ENCODE measurements at regions not wholly inside any gene's neighbourhood (a gene's known extent, or its start where the extent isn't known, plus 50 kb on each side); places are given as distances from the start of the nearest gene placed in this dataset.
"Not testable (repeated sequence)": the region's sequence is repeated elsewhere in the genome, so short reads cannot be mapped to it uniquely, and the experiment has no call there.

- peaks cover 6% of the 10 kb centered on the region for H3K27me3 Mint-ChIP-seq
- H3K36me3 Mint-ChIP-seq (ENCODE audit: low read depth) = no peaks in the 10 kb centered on the region
These were observed 123.1 kb upstream of the ZBTB40 start for GRCh38 chr1:22328331-22329147.

DNA sequence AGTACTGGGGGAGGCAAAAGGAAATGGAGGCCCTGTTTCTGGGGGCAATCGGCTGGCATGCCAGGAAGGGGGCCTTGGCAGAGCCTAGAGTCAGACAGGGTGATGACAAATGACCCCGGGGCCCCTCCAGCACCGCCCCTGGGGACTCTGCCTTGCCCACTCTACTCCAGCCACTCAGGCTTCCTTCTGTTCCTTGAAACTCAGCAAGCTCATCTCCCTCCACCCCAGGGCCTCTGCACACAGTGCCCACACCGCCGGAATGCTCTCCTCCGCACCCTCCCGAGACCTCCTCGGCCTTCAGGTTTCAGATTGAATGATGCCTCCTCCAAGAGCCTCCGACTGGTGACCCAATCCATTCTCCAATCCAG lies 122.5 kb upstream of the ZBTB40 start:
- no peak for DNase-seq
- H3K4me1 Mint-ChIP-seq = no peaks in the 10 kb centered on the region
- H3K36me3 Mint-ChIP-seq (ENCODE audit: low read depth) = no peaks in the 10 kb centered on the region
- H3K27ac Mint-ChIP-seq = no peak overlapping the region
- no peak overlapping the region for H3K4me3 Mint-ChIP-seq
- H3K9me3 Mint-ChIP-seq = peaks cover 3% of the 10 kb centered on the region
- ATAC-seq = no peak
- H3K27me3 Mint-ChIP-seq = peaks cover 10% of the 10 kb centered on the region

More at GRCh38 chr1:22328331-22329147, 123.1 kb upstream of the ZBTB40 start:
- H3K9me3 Mint-ChIP-seq = peaks cover 1% of the 10 kb centered on the region
- H3K4me1 Mint-ChIP-seq = no peaks in the 10 kb centered on the region
- DNase-seq (no peak), ATAC-seq (no peak)
- no peak overlapping the region for H3K4me3 Mint-ChIP-seq
- no peak overlapping the region for H3K27ac Mint-ChIP-seq

DNA sequence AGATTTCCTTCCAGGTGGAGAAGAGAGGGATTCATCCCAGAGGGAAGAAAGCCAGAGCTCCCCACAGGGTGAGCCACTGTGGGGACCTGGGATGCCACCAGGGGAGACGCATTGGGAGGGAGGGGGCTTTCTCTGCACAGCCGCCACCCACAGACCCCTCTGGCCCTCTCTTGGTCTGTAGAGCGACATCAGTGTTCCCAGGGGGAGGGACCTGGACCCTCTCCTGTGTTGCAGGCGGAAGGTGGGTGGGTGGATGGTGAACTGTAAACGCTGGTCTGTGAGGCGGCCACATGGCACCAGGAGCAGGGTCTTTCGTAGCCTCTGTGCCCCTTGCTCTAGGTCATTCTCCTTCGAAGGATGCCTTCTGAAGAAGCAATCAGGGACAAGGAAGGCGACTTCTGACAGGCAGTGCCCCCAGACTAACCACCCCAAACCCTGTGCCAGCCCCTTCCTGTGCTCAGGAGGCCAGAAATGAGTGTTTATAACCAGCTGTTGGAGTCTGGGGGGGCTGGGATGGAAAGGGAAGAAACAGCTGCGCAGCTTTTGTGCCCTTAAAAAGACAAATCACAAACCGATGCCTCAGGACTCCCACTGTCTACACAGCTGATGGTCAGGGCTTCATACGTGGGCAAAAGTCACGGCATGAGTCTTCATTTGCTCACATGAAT lies 121.4 kb upstream of the ZBTB40 start:
- Mint-ChIP-seq H3K27me3 (peaks cover 12% of the 10 kb centered on the region), H3K9me3 (peaks cover 3% of the 10 kb centered on the region), H3K4me1 (no peaks in the 10 kb centered on the region), H3K27ac (no peak overlapping the region), H3K36me3 (ENCODE audit: low read depth) (no peaks in the 10 kb centered on the region), H3K4me3 (no peak overlapping the region)
- DNase-seq = no peak
- no peak for ATAC-seq

DNA sequence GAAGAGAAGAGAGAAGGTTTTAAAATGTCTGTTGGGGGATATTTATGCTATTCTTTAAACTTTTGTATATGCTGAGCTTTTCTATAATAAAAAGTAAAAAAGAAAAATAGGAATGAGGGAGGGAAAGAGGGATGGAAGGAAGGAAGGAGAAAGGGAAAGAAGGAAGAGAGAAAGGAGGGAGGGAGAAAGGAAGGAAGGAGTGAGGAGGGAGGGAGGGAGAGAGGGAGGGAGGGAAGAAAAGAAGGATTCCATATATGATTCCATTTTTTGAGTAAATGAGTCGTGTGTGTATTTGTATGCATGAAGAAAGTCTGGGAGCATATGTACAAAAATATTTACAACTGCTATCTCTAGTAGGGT lies 120.9 kb upstream of the ZBTB40 start:
- Mint-ChIP-seq H3K9me3 (peaks cover 3% of the 10 kb centered on the region), H3K27me3 (peaks cover 12% of the 10 kb centered on the region), H3K4me3 (no peak overlapping the region), H3K4me1 (no peaks in the 10 kb centered on the region), H3K36me3 (ENCODE audit: low read depth) (no peaks in the 10 kb centered on the region), H3K27ac (no peak overlapping the region)
- ATAC-seq (no peak), DNase-seq (no peak)

- DNase-seq (no peak), ATAC-seq (no peak)
- peaks cover 12% of the 10 kb centered on the region for H3K27me3 Mint-ChIP-seq
- no peaks in the 10 kb centered on the region for H3K4me1 Mint-ChIP-seq
- H3K27ac Mint-ChIP-seq = no peak overlapping the region
- H3K4me3 Mint-ChIP-seq = no peak overlapping the region
- peaks cover 3% of the 10 kb centered on the region for H3K9me3 Mint-ChIP-seq
- no peaks in the 10 kb centered on the region for H3K36me3 Mint-ChIP-seq (ENCODE audit: low read depth)
These were observed 119.8 kb upstream of the ZBTB40 start for GRCh38 chr1:22331618-22332423.

- Mint-ChIP-seq H3K4me1 (no peaks in the 10 kb centered on the region), H3K9me3 (peaks cover 3% of the 10 kb centered on the region), H3K27ac (no peak overlapping the region), H3K27me3 (peaks cover 12% of the 10 kb centered on the region), H3K36me3 (ENCODE audit: low read depth) (no peaks in the 10 kb centered on the region), H3K4me3 (no peak overlapping the region)
- DNase-seq (no peak), ATAC-seq (no peak)
These were observed 119.3 kb upstream of the ZBTB40 start for GRCh38 chr1:22332424-22332717.

GRCh38 chr1:22332795-22333499 lies 118.7 kb upstream of the ZBTB40 start:
- ATAC-seq = no peak
- Mint-ChIP-seq H3K27me3 (peaks cover 12% of the 10 kb centered on the region), H3K27ac (no peak overlapping the region), H3K36me3 (ENCODE audit: low read depth) (no peaks in the 10 kb centered on the region), H3K4me1 (no peaks in the 10 kb centered on the region), H3K4me3 (no peak overlapping the region), H3K9me3 (peaks cover 3% of the 10 kb centered on the region)
- DNase-seq = no peak

DNA sequence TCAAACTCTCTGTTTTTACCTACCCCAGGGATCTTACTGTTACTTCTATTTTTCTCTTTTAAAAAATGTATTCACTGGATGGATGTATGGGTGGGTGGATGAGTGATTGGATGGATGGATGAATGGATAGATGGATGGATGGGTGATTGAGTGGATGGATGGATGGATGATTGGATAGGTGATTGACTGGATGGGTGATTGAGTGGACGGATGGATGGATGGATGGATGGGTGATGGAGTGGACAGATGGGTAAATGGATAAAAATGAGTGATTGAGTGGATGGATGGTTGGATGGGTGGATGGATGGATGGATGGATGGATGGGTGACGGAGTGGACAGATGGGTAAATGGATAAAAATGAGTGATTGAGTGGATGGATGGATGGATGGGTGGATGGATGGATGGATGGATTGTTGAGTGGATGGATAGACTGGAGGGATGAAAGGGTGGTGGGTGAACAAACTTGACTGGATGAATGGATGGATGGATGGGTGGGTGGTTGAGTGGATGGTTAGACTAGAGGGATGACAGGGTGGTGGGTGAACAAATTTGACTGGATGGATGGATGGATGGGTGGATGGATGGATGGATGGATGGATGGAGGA lies 118.0 kb upstream of the ZBTB40 start:
- ATAC-seq (no peak), DNase-seq (no peak)
- Mint-ChIP-seq H3K4me1 (no peaks in the 10 kb centered on the region), H3K36me3 (ENCODE audit: low read depth) (no peaks in the 10 kb centered on the region), H3K4me3 (no peak overlapping the region), H3K27ac (no peak overlapping the region), H3K9me3 (peaks cover 3% of the 10 kb centered on the region), H3K27me3 (peaks cover 12% of the 10 kb centered on the region)

- Mint-ChIP-seq H3K36me3 (ENCODE audit: low read depth) (no peaks in the 10 kb centered on the region), H3K27ac (no peak overlapping the region), H3K27me3 (peaks cover 15% of the 10 kb centered on the region), H3K4me1 (no peaks in the 10 kb centered on the region), H3K4me3 (no peak overlapping the region), H3K9me3 (peaks cover 3% of the 10 kb centered on the region)
- no peak for DNase-seq
- no peak for ATAC-seq
These were observed 116.6 kb upstream of the ZBTB40 start for GRCh38 chr1:22334860-22335550.

DNA sequence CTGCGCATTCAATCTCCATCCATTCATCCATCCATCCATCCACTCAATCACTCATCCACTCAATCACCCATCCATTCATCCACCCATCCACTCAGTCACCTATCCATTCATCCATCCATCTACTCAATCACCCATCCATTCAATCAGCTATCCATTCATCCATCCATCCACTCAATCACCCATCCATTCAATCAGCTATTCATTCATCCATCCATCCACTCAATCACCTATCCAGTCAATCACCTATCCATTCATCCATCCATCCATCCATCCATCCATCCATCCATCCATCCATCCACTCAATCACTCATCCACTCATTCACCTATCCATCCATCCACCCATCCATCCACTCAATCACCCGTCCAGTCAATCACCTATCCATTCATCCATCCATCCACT lies 115.4 kb upstream of the ZBTB40 start:
- not testable (repeated sequence) for ATAC-seq; DNase-seq; H3K4me1 Mint-ChIP-seq; H3K27ac Mint-ChIP-seq; H3K36me3 Mint-ChIP-seq (ENCODE audit: low read depth); H3K4me3 Mint-ChIP-seq; H3K9me3 Mint-ChIP-seq
- peaks cover 21% of the 10 kb centered on the region for H3K27me3 Mint-ChIP-seq

- ATAC-seq; H3K36me3 Mint-ChIP-seq (ENCODE audit: low read depth); H3K9me3 Mint-ChIP-seq; H3K27ac Mint-ChIP-seq; H3K4me1 Mint-ChIP-seq; DNase-seq; H3K4me3 Mint-ChIP-seq: not testable (repeated sequence)
- peaks cover 27% of the 10 kb centered on the region for H3K27me3 Mint-ChIP-seq
These were observed 114.7 kb upstream of the ZBTB40 start for GRCh38 chr1:22336696-22337545.

- H3K9me3 Mint-ChIP-seq = peaks cover 3% of the 10 kb centered on the region
- H3K36me3 Mint-ChIP-seq (ENCODE audit: low read depth) = no peaks in the 10 kb centered on the region
- ATAC-seq = no peak
- H3K27me3 Mint-ChIP-seq = peaks cover 31% of the 10 kb centered on the region
- no peak overlapping the region for H3K27ac Mint-ChIP-seq
- no peaks in the 10 kb centered on the region for H3K4me1 Mint-ChIP-seq
- H3K4me3 Mint-ChIP-seq = no peak overlapping the region
- no peak for DNase-seq
These were observed 113.4 kb upstream of the ZBTB40 start for GRCh38 chr1:22338071-22338765.

DNA sequence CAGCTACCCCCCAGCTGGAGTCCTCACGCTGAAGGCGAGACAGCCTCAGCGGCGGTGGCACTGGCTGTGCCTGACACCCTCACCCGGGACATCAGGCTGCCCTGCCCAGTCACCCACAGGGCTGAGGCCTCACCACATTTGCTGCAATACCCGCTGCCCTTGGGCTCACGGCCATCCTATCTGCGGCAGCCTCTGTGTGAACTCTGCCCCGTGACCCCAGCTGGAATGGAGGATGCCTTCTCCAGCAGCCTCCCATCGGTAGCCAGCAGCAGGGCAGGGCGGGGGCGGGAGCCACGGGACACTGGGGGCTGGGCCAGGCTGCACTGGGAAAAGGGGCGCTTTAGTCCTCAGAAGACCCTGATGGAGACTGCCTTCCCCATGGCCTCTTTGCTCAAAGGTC lies 112.4 kb upstream of the ZBTB40 start:
- H3K9me3 Mint-ChIP-seq = no peaks in the 10 kb centered on the region
- no peak for ATAC-seq
- no peak for DNase-seq
- H3K4me1 Mint-ChIP-seq = no peaks in the 10 kb centered on the region
- peaks cover 35% of the 10 kb centered on the region for H3K27me3 Mint-ChIP-seq
- no peak overlapping the region for H3K4me3 Mint-ChIP-seq
- no peak overlapping the region for H3K27ac Mint-ChIP-seq
- no peaks in the 10 kb centered on the region for H3K36me3 Mint-ChIP-seq (ENCODE audit: low read depth)
